GM13976 (cell line): ENCODE measurements at regions not wholly inside any gene's neighbourhood (a gene's known extent, or its start where the extent isn't known, plus 50 kb on each side); places are given as distances from the start of the nearest gene placed in this dataset.

Experiments used
- DNase-seq: peaks from one replicate; pipeline ENCODE4 v3.0.0; 2012; ENCODE audit warnings: low spot score
- CTCF ChIP-seq: IDR thresholded peaks from 2 replicates; pipeline ENCODE4 v1.5.1; 2012; ENCODE audit warnings: borderline replicate concordance, mild to moderate bottlenecking; ENCODE audit not compliant: insufficient read depth; ENCODE audit errors: extremely low read depth, missing control alignments, control extremely low read depth
- in situ Hi-C: fragments of 300-500 bp; cut with MboI; formaldehyde crosslinking; loops from one replicate; pipeline ENCODE4 v1.12.0; 2022; ENCODE audit warnings: low sequenced_read_pairs, mixed read lengths, inconsistent platforms; ENCODE audit not compliant: unreplicated experiment

- TF ChIP-seq CTCF: no peak
- in situ Hi-C loops: no loop called here
- DNase-seq: no peak
These were observed 207.1 kb downstream of the GALC start for GRCh38 chr14:87785897-87786296.

- in situ Hi-C loops: no loop called here
- DNase-seq: no peak
- no peak for TF ChIP-seq CTCF
These were observed 208.6 kb downstream of the GALC start for GRCh38 chr14:87784386-87784785.

- in situ Hi-C loops: no loop called here
- no peak for DNase-seq
- no peak for TF ChIP-seq CTCF
These were observed 209.9 kb downstream of the GALC start for GRCh38 chr14:87783071-87783470.

- in situ Hi-C loops: no loop called here
- DNase-seq: no peak
- TF ChIP-seq CTCF: no peak
These were observed 220.1 kb downstream of the GALC start for GRCh38 chr14:87772854-87773253.

- DNase-seq: no peak
- no peak for TF ChIP-seq CTCF
- in situ Hi-C loops: no loop called here
These were observed 225.4 kb downstream of the GALC start for GRCh38 chr14:87767567-87767901.

- TF ChIP-seq CTCF: no peak
These were observed 234.1 kb downstream of the GALC start for GRCh38 chr14:87758876-87759275.

GRCh38 chr14:87756661-87757060 lies 236.3 kb downstream of the GALC start:
- no peak for DNase-seq

More at GRCh38 chr14:87758876-87759275, 234.1 kb downstream of the GALC start:
- no peak for DNase-seq
- in situ Hi-C loops: no loop called here

More at GRCh38 chr14:87756661-87757060, 236.3 kb downstream of the GALC start:
- TF ChIP-seq CTCF: no peak
- in situ Hi-C loops: no loop called here
